Tibial nerve (tissue), 4 donors: ENCODE measurements at regions not wholly inside any gene's neighbourhood (a gene's known extent, or its start where the extent isn't known, plus 50 kb on each side); places are given as distances from the start of the nearest gene placed in this dataset.

Experiments used
- DNase-seq, 2 donors: peaks; one replicate each; pipeline ENCODE4 v3.0.0-alpha.2; 2019; ENCODE audit warnings: low spot score in 2 of 2
- H3K27ac ChIP-seq, 4 donors: fragments of 200-600 bp; sonication (generic) in 3 of 4; one replicate each; pipeline ENCODE4 v1.5.1; 2017 to 2019; ENCODE audit warnings: mild to moderate bottlenecking in 1 of 4
- H3K27me3 ChIP-seq, 2 donors: fragments of 200-600 bp; sonication (generic) in 1 of 2; one replicate each; pipeline versions ENCODE4 v1.5.1 to v1.6.0; 2017 to 2019
- H3K36me3 ChIP-seq, 3 donors: fragments of 200-600 bp; sonication (generic); one replicate each; pipeline ENCODE4 v1.5.1; 2018 to 2019
- H3K4me1 ChIP-seq, 4 donors: fragments of 200-600 bp; sonication (generic) in 3 of 4; one replicate each; pipeline ENCODE4 v1.5.1; 2017 to 2019
- H3K4me3 ChIP-seq, 4 donors: fragments of 200-600 bp; sonication (generic) in 3 of 4; one replicate each; pipeline ENCODE4 v1.5.1; 2017 to 2019; ENCODE audit warnings: mild to moderate bottlenecking in 1 of 4, moderate library complexity in 1 of 4
- H3K9me3 ChIP-seq, 4 donors: fragments of 200-600 bp; sonication (generic) in 3 of 4; one replicate each; pipeline ENCODE4 v1.5.1; 2017 to 2019
- EP300 ChIP-seq, 2 donors: sonication (generic); formaldehyde crosslinking; IDR thresholded peaks; one replicate each; pipeline ENCODE4 v1.6.1; 2017; ENCODE audit warnings: antibody characterized with exemption in 2 of 2, mild to moderate bottlenecking in 1 of 2
- POLR2A ChIP-seq, 2 donors: fragments of 450-650 bp; IDR thresholded peaks; one replicate each; pipeline ENCODE4 v1.6.1; 2017; ENCODE audit warnings: antibody characterized with exemption in 2 of 2, mild to moderate bottlenecking in 2 of 2, moderate library complexity in 2 of 2
- WGBS, 2 donors: methylation state at CpG; one replicate each; pipeline ENCODE4 v1.1.5; 2018; 5-methylcytosine and 5-hydroxymethylcytosine counted together
- TF ChIP-seq, protein P1 (sequence below), 5 experiments: fragments of 200-600 bp in 3 of 5; fragments of 450-650 bp in 2 of 5; sonication (generic) in 3 of 5; IDR thresholded peaks; one replicate each; pipeline ENCODE4 v1.5.1; 2016 to 2019; ENCODE audit warnings: antibody characterized with exemption in 5 of 5, mild to moderate bottlenecking in 3 of 5, moderate library complexity in 2 of 5

DNA sequence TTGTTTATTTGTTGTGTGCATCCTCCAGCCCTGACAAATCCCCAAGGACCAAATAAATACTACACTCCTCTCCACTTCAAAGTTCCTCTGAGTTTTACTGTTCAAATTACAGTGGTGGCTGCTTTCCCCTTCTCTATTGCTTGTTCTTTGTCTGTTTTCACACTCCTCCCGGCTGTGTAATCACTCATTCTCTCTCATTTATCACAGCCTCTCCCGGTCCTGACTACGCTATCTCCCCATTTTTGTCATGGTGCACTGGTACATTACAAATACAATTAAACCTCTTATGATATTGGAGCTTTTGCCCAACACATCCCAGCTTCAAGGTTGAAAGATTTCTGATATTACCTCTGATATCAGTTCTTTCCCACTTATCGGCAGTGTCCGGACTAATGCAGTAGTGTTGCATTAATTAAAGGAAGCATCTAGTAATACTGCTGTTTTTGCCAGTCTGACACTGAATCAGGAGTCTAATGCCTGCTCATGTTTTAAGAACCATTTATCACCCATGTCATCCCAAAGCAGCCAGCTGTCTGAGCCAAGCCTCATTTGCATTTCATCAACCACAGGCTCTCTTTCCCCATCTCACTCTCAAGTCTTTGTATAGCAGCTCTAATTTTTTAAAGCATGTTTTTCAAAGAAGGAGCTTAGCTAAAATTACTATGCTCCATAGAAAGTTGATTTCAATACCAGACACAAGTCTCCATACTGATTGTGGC lies 740.5 kb downstream of the ROBO2 start:
- no peaks in the 10 kb centered on the region for H3K4me1 ChIP-seq
- DNase-seq: no peak
- H3K36me3 ChIP-seq: no peaks in the 10 kb centered on the region
- TF ChIP-seq POLR2A (IDR thresholded peaks at IDR 0.05): no peak
- TF ChIP-seq, protein P1, sequence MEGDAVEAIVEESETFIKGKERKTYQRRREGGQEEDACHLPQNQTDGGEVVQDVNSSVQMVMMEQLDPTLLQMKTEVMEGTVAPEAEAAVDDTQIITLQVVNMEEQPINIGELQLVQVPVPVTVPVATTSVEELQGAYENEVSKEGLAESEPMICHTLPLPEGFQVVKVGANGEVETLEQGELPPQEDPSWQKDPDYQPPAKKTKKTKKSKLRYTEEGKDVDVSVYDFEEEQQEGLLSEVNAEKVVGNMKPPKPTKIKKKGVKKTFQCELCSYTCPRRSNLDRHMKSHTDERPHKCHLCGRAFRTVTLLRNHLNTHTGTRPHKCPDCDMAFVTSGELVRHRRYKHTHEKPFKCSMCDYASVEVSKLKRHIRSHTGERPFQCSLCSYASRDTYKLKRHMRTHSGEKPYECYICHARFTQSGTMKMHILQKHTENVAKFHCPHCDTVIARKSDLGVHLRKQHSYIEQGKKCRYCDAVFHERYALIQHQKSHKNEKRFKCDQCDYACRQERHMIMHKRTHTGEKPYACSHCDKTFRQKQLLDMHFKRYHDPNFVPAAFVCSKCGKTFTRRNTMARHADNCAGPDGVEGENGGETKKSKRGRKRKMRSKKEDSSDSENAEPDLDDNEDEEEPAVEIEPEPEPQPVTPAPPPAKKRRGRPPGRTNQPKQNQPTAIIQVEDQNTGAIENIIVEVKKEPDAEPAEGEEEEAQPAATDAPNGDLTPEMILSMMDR (IDR thresholded peaks at IDR 0.05): no peak
- no peak for TF ChIP-seq EP300 (IDR thresholded peaks at IDR 0.05)
- H3K27ac ChIP-seq: no peak overlapping the region
- 38 to 47% methylated on average over 5 of the region's 5 CpGs for WGBS, 2 donors
- H3K4me3 ChIP-seq: no peak overlapping the region
- H3K27me3 ChIP-seq: no peaks in the 10 kb centered on the region
- H3K9me3 ChIP-seq: no peaks in the 10 kb centered on the region

DNA sequence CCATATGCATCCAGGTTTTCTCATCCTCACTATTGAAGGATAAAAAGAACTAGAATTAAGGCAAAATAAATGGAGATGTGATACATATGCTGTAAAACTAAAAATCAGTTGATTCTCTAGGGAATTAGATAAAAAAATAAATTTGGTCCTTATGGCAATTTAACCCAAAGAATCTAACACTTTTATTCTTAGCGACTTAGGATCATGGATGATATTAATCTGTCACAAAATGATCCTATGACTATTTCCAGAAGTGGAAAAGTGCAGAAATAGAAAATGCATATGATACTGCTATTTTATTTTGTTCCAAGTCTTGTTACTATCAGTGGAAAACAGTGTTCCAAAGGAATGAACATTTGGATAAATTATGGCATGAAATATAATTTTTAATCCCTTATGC lies 746.3 kb downstream of the ROBO2 start:
- Histone ChIP-seq H3K9me3 (no peaks in the 10 kb centered on the region), H3K27me3 (no peaks in the 10 kb centered on the region), H3K4me1 (no peaks in the 10 kb centered on the region), H3K27ac (no peak overlapping the region), H3K36me3 (no peaks in the 10 kb centered on the region), H3K4me3 (no peak overlapping the region)
- TF ChIP-seq, protein P1 (IDR thresholded peaks at IDR 0.05): no peak
- no peak for TF ChIP-seq EP300 (IDR thresholded peaks at IDR 0.05)
- TF ChIP-seq POLR2A (IDR thresholded peaks at IDR 0.05): no peak
- DNase-seq: no peak
- 63 to 68% methylated on average over 1 of the region's 1 CpG for WGBS, 2 donors

- no peak for DNase-seq
- Histone ChIP-seq H3K9me3 (no peaks in the 10 kb centered on the region), H3K36me3 (no peaks in the 10 kb centered on the region), H3K4me1 (no peaks in the 10 kb centered on the region), H3K27me3 (no peaks in the 10 kb centered on the region), H3K4me3 (no peak overlapping the region), H3K27ac (no peak overlapping the region)
- TF ChIP-seq EP300 (IDR thresholded peaks at IDR 0.05): no peak
- TF ChIP-seq POLR2A (IDR thresholded peaks at IDR 0.05): no peak
- TF ChIP-seq, protein P1 (IDR thresholded peaks at IDR 0.05): no peak
- 59 to 70% methylated on average over 5 of the region's 5 CpGs for WGBS, 2 donors
Observed at GRCh38 chr3:77795013-77795412, 755.1 kb downstream of the ROBO2 start.

GRCh38 chr3:77799278-77799677 lies 759.4 kb downstream of the ROBO2 start:
- H3K27ac ChIP-seq: no peak overlapping the region
- no peaks in the 10 kb centered on the region for H3K36me3 ChIP-seq
- no peaks in the 10 kb centered on the region for H3K27me3 ChIP-seq
- H3K9me3 ChIP-seq: no peaks in the 10 kb centered on the region
- no peak for DNase-seq
- no peak overlapping the region for H3K4me3 ChIP-seq
- WGBS, 2 donors: 77 to 80% methylated on average over 5 of the region's 5 CpGs
- TF ChIP-seq EP300 (IDR thresholded peaks at IDR 0.05) (no peak), POLR2A (IDR thresholded peaks at IDR 0.05) (no peak)
- TF ChIP-seq, protein P1 (IDR thresholded peaks at IDR 0.05): no peak
- no peaks in the 10 kb centered on the region for H3K4me1 ChIP-seq

GRCh38 chr3:77800893-77801292 lies 761.0 kb downstream of the ROBO2 start:
- no peak overlapping the region for H3K27ac ChIP-seq
- no peak for TF ChIP-seq POLR2A (IDR thresholded peaks at IDR 0.05)
- no peak for TF ChIP-seq EP300 (IDR thresholded peaks at IDR 0.05)
- TF ChIP-seq, protein P1 (IDR thresholded peaks at IDR 0.05): no peak
- H3K9me3 ChIP-seq: no peaks in the 10 kb centered on the region
- no peaks in the 10 kb centered on the region for H3K27me3 ChIP-seq
- H3K36me3 ChIP-seq: no peaks in the 10 kb centered on the region
- WGBS, 2 donors: 56 to 69% methylated on average over 1 of the region's 1 CpG
- no peaks in the 10 kb centered on the region for H3K4me1 ChIP-seq
- no peak overlapping the region for H3K4me3 ChIP-seq
- no peak for DNase-seq
